ENCODE measurements at regions not wholly inside any gene's neighbourhood (a gene's known extent, or its start where the extent isn't known, plus 50 kb on each side); places are given as distances from the start of the nearest gene placed in this dataset.
A peak's percentile ranks its signal among the peaks of the same experiment; 100 is the strongest.
"Not testable (repeated sequence)": the region's sequence is repeated elsewhere in the genome, so short reads cannot be mapped to it uniquely, and the experiment has no call there.

DNA sequence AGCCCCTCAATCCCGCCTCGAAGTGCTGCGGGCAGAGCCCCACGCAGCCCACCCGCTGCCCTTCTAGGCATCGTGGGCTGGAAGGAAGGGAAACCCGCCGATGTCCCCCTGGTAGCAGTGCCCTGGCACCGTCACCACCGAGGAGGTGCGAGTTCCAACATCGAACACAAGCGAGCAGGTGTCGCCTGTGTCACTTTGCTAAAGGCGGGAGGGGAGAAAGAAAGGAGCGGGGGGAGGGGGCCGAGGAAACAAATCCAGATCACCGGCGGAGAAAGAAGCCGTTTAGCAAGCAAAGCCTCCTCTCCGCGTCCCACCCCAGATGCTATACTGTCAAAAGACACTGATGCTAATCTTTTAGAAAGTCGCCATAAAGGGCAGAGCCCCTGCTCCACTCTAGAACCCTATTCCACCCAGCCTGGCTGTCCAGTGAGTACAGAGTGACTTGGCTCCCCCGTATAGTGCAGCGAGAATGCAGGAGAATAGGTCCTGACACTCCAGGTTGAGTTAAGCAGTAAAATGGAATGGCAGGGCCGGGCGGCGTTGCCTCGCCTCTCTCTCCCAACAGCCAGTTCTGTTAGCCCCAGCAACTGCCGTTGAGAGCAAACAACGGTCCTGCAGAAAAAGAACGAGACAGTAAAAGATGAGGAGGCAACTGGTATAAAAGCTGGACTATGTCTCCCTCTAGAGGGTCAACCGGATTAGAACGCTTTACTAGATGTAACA is 67.9 kb upstream of the USP15 start:
- H3K27me3 Mint-ChIP-seq (ENCODE audit: unreplicated experiment): peaks cover 7% of the 10 kb centered on the region
- H3K4me1 Mint-ChIP-seq (ENCODE audit: unreplicated experiment): peaks cover 16% of the 10 kb centered on the region
- H3K9me3 Mint-ChIP-seq (ENCODE audit: unreplicated experiment): no peaks in the 10 kb centered on the region
- peak; percentile 61 for DNase-seq (ENCODE audit: low spot score)
- no peaks in the 10 kb centered on the region for H3K36me3 Mint-ChIP-seq (ENCODE audit: low read depth, unreplicated experiment)
- no peak overlapping the region for H3K27ac Mint-ChIP-seq (ENCODE audit: unreplicated experiment)
- peak overlapping the region; percentile 89 for H3K4me3 Mint-ChIP-seq (ENCODE audit: unreplicated experiment)
- TF ChIP-seq, protein P1, sequence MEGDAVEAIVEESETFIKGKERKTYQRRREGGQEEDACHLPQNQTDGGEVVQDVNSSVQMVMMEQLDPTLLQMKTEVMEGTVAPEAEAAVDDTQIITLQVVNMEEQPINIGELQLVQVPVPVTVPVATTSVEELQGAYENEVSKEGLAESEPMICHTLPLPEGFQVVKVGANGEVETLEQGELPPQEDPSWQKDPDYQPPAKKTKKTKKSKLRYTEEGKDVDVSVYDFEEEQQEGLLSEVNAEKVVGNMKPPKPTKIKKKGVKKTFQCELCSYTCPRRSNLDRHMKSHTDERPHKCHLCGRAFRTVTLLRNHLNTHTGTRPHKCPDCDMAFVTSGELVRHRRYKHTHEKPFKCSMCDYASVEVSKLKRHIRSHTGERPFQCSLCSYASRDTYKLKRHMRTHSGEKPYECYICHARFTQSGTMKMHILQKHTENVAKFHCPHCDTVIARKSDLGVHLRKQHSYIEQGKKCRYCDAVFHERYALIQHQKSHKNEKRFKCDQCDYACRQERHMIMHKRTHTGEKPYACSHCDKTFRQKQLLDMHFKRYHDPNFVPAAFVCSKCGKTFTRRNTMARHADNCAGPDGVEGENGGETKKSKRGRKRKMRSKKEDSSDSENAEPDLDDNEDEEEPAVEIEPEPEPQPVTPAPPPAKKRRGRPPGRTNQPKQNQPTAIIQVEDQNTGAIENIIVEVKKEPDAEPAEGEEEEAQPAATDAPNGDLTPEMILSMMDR (IDR thresholded peaks at IDR 0.05; ENCODE audit: unreplicated experiment): peak; percentile 61

GRCh38 chr12:62192903-62193250 is 67.3 kb upstream of the USP15 start:
- Mint-ChIP-seq H3K4me1 (ENCODE audit: unreplicated experiment) (peaks cover 16% of the 10 kb centered on the region), H3K36me3 (ENCODE audit: low read depth, unreplicated experiment) (no peaks in the 10 kb centered on the region), H3K4me3 (ENCODE audit: unreplicated experiment) (peak overlapping the region; percentile 89), H3K9me3 (ENCODE audit: unreplicated experiment) (no peaks in the 10 kb centered on the region), H3K27ac (ENCODE audit: unreplicated experiment) (no peak overlapping the region), H3K27me3 (ENCODE audit: unreplicated experiment) (peaks cover 7% of the 10 kb centered on the region)
- TF ChIP-seq, protein P1 (IDR thresholded peaks at IDR 0.05; ENCODE audit: unreplicated experiment): peak; percentile 13
- DNase-seq (ENCODE audit: low spot score): no peak

GRCh38 chr12:62194031-62194430 is 66.2 kb upstream of the USP15 start:
- DNase-seq (ENCODE audit: low spot score): no peak
- no peak overlapping the region for H3K27ac Mint-ChIP-seq (ENCODE audit: unreplicated experiment)
- no peaks in the 10 kb centered on the region for H3K36me3 Mint-ChIP-seq (ENCODE audit: low read depth, unreplicated experiment)
- H3K4me3 Mint-ChIP-seq (ENCODE audit: unreplicated experiment): no peak overlapping the region
- H3K27me3 Mint-ChIP-seq (ENCODE audit: unreplicated experiment): peaks cover 7% of the 10 kb centered on the region
- TF ChIP-seq, protein P1 (IDR thresholded peaks at IDR 0.05; ENCODE audit: unreplicated experiment): no peak
- H3K4me1 Mint-ChIP-seq (ENCODE audit: unreplicated experiment): peaks cover 16% of the 10 kb centered on the region
- H3K9me3 Mint-ChIP-seq (ENCODE audit: unreplicated experiment): no peaks in the 10 kb centered on the region

GRCh38 chr12:62194616-62195015 is 65.6 kb upstream of the USP15 start:
- no peak for DNase-seq (ENCODE audit: low spot score)
- no peak overlapping the region for H3K27ac Mint-ChIP-seq (ENCODE audit: unreplicated experiment)
- H3K4me3 Mint-ChIP-seq (ENCODE audit: unreplicated experiment): no peak overlapping the region
- H3K9me3 Mint-ChIP-seq (ENCODE audit: unreplicated experiment): no peaks in the 10 kb centered on the region
- H3K4me1 Mint-ChIP-seq (ENCODE audit: unreplicated experiment): peaks cover 16% of the 10 kb centered on the region
- H3K36me3 Mint-ChIP-seq (ENCODE audit: low read depth, unreplicated experiment): no peaks in the 10 kb centered on the region
- TF ChIP-seq, protein P1 (IDR thresholded peaks at IDR 0.05; ENCODE audit: unreplicated experiment): no peak
- peaks cover 7% of the 10 kb centered on the region for H3K27me3 Mint-ChIP-seq (ENCODE audit: unreplicated experiment)

DNA sequence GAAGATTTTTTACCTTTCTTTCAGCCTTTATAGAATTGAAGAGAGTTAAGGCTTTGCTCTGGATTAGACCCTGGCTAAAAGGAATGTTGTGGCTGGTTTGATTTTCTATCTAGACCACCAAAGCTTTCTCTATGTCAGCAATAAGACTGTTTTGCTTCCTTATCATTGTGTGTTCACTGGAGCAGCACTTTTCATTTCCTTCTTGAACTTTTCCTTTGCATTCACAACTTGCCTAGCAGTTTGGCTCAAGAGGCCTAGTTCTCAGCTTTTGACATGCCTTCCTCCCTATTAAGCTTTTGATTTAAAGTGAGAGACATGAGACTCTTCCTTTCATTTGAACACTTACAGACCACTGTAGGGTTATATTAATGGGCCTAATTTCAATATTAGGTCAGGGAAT is 64.1 kb upstream of the USP15 start:
- H3K27me3 Mint-ChIP-seq (ENCODE audit: unreplicated experiment): peaks cover 5% of the 10 kb centered on the region
- no peak for DNase-seq (ENCODE audit: low spot score)
- H3K36me3 Mint-ChIP-seq (ENCODE audit: low read depth, unreplicated experiment): no peaks in the 10 kb centered on the region
- H3K27ac Mint-ChIP-seq (ENCODE audit: unreplicated experiment): no peak overlapping the region
- H3K4me1 Mint-ChIP-seq (ENCODE audit: unreplicated experiment): peaks cover 6% of the 10 kb centered on the region
- no peak overlapping the region for H3K4me3 Mint-ChIP-seq (ENCODE audit: unreplicated experiment)
- TF ChIP-seq, protein P1 (IDR thresholded peaks at IDR 0.05; ENCODE audit: unreplicated experiment): no peak
- no peaks in the 10 kb centered on the region for H3K9me3 Mint-ChIP-seq (ENCODE audit: unreplicated experiment)

GRCh38 chr12:62202861-62203260 is 57.3 kb upstream of the USP15 start:
- not testable (repeated sequence) for DNase-seq (ENCODE audit: low spot score); H3K27me3 Mint-ChIP-seq (ENCODE audit: unreplicated experiment); H3K27ac Mint-ChIP-seq (ENCODE audit: unreplicated experiment); H3K4me3 Mint-ChIP-seq (ENCODE audit: unreplicated experiment); H3K36me3 Mint-ChIP-seq (ENCODE audit: low read depth, unreplicated experiment); H3K9me3 Mint-ChIP-seq (ENCODE audit: unreplicated experiment); H3K4me1 Mint-ChIP-seq (ENCODE audit: unreplicated experiment)

Measured in endothelial cell (in vitro differentiated cells).